GM12892 (cell line): ENCODE measurements at regions not wholly inside any gene's neighbourhood (a gene's known extent, or its start where the extent isn't known, plus 50 kb on each side); places are given as distances from the start of the nearest gene placed in this dataset.

Experiments
- POLR2A ChIP-seq: IDR thresholded peaks from 2 replicates; pipeline ENCODE4 v1.6.1; 2011; ENCODE audit warnings: low read depth, low read length, control low read depth
- TAF1 ChIP-seq: IDR thresholded peaks from 2 replicates; pipeline ENCODE4 v1.6.1; 2011; ENCODE audit warnings: low read depth, mild to moderate bottlenecking, control low read depth, low read length, borderline replicate concordance

- no peak for TF ChIP-seq POLR2A
- TF ChIP-seq TAF1, result no peak
These were observed 260.4 kb upstream of the RBMS1 start for GRCh38 chr2:160753960-160754359.
